H1 (cell line): ENCODE measurements at regions not wholly inside any gene's neighbourhood (a gene's known extent, or its start where the extent isn't known, plus 50 kb on each side); places are given as distances from the start of the nearest gene placed in this dataset.

ENCODE experiments used
- ATF2 ChIP-seq: IDR thresholded peaks from 2 replicates; pipeline ENCODE4 v1.6.1; 2012; ENCODE audit warnings: low read length, inconsistent platforms
- CREB1 ChIP-seq: IDR thresholded peaks from 2 replicates; pipeline ENCODE4 v1.6.1; 2012; ENCODE audit warnings: inconsistent platforms
- FOSL1 ChIP-seq: IDR thresholded peaks from 2 replicates; pipeline ENCODE4 v1.6.1; 2011; ENCODE audit warnings: mild to moderate bottlenecking, low read depth, low read length, moderate library complexity; ENCODE audit not compliant: insufficient read depth
- TEAD4 ChIP-seq: IDR thresholded peaks from 2 replicates; pipeline ENCODE4 v1.6.1; 2012; ENCODE audit warnings: low read depth, low read length, inconsistent platforms, mixed read lengths

- no peak for TF ChIP-seq FOSL1
- no peak for TF ChIP-seq ATF2
- no peak for TF ChIP-seq TEAD4
- TF ChIP-seq CREB1, result no peak
These were observed 255.1 kb upstream of the CXADR start (continued) for GRCh38 chr21:17257784-17258183.
